Upper lobe of right lung (tissue), 1 donor: ENCODE measurements at regions not wholly inside any gene's neighbourhood (a gene's known extent, or its start where the extent isn't known, plus 50 kb on each side); places are given as distances from the start of the nearest gene placed in this dataset.

Experiments used
- ATAC-seq: fragments of 200-7000 bp; cut with Tn5 transposase; one replicate; pipeline ENCODE4 v1.9.1; 2020; ENCODE audit warnings: mild to moderate bottlenecking, moderate library complexity
- DNase-seq: peaks from one replicate; pipeline ENCODE4 v3.0.0-alpha.2; 2020
- H3K27ac ChIP-seq: fragments of 200-600 bp; one replicate; pipeline ENCODE4 v1.8.0; 2022
- H3K27me3 ChIP-seq: fragments of 200-600 bp; one replicate; pipeline ENCODE4 v1.8.0; 2022; ENCODE audit warnings: mild to moderate bottlenecking
- H3K36me3 ChIP-seq: fragments of 200-600 bp; one replicate; pipeline ENCODE4 v1.8.0; 2022
- H3K4me1 ChIP-seq: fragments of 200-600 bp; one replicate; pipeline ENCODE4 v1.8.0; 2022
- H3K4me3 ChIP-seq: fragments of 200-600 bp; one replicate; pipeline ENCODE4 v1.8.0; 2022; ENCODE audit warnings: mild to moderate bottlenecking
- H3K9me3 ChIP-seq: fragments of 200-600 bp; one replicate; pipeline ENCODE4 v1.8.0; 2022
- intact Hi-C: fragments of 100-400 bp; cut with DNase I; formaldehyde crosslinking; loops from one replicate; pipeline ENCODE4 v1.11.0; 2022
- TF ChIP-seq, protein P1 (sequence below): fragments of 200-600 bp; IDR thresholded peaks from one replicate; pipeline ENCODE4 v1.8.0; 2022; ENCODE audit warnings: antibody characterized with exemption
- donor health status: DM: no; HTN: yes; CAD: no; lungs with severe emphysema.

DNA sequence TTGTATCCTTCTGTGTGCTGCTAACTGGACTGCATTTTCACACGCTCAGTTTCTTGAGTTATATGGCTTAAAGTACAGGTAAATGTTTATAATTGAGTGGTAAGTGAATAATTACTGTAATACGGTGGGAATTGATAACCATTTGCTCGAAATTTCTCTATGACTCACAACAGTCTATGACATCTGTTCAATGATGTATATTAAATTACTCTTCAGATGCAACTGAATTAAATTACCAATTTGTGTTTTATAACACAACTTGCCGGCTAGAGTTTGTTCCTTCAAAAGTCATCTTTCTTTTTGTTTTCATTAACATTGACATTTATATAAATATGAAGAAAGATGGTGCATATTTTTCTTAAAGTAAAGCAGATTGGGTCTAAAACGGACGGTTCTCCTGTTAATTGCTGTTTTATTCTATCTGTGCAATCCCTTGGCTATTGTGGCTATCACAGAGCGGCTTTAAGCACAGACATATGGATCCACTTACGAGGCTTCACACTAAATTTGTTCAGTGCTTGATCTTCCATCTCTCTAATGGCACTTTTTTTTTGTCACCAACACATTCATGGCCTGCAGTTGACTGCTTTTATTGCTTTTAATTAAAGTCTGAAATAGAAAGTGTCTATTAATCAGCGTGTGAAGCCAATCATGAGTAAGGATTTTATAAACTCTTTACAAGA is 1291.6 kb upstream of the SLC10A2 start:
- H3K27me3 ChIP-seq = no peaks in the 10 kb centered on the region
- H3K36me3 ChIP-seq = no peaks in the 10 kb centered on the region
- intact Hi-C loops = no loop called here
- H3K4me1 ChIP-seq = no peaks in the 10 kb centered on the region
- DNase-seq (no peak), ATAC-seq (no peak)
- no peak overlapping the region for H3K4me3 ChIP-seq
- TF ChIP-seq, protein P1, sequence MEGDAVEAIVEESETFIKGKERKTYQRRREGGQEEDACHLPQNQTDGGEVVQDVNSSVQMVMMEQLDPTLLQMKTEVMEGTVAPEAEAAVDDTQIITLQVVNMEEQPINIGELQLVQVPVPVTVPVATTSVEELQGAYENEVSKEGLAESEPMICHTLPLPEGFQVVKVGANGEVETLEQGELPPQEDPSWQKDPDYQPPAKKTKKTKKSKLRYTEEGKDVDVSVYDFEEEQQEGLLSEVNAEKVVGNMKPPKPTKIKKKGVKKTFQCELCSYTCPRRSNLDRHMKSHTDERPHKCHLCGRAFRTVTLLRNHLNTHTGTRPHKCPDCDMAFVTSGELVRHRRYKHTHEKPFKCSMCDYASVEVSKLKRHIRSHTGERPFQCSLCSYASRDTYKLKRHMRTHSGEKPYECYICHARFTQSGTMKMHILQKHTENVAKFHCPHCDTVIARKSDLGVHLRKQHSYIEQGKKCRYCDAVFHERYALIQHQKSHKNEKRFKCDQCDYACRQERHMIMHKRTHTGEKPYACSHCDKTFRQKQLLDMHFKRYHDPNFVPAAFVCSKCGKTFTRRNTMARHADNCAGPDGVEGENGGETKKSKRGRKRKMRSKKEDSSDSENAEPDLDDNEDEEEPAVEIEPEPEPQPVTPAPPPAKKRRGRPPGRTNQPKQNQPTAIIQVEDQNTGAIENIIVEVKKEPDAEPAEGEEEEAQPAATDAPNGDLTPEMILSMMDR = no peak
- no peak overlapping the region for H3K27ac ChIP-seq
- H3K9me3 ChIP-seq = no peaks in the 10 kb centered on the region

DNA sequence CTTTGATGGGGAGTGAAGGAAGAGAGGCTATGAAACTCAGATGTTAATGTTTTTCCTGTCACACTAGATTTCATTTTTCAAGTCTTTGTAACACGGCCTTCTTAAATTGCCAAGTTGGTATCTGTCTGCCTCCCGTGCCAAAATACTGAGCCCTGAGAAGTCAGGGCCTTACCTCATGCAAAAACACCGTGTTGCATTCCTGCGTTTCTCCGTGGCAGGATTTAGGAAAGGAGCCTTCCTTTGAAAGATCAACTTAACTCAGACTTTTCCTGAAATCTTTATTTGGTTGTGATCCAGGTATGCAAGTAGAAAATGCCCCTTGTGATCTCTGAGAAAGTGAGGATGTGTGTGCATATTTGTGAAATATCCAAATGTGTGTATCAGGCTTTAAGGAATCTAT is 1291.0 kb upstream of the SLC10A2 start:
- TF ChIP-seq, protein P1 = no peak
- H3K27ac ChIP-seq = no peak overlapping the region
- no peaks in the 10 kb centered on the region for H3K27me3 ChIP-seq
- H3K9me3 ChIP-seq = no peaks in the 10 kb centered on the region
- intact Hi-C loops = no loop called here
- H3K4me1 ChIP-seq = no peaks in the 10 kb centered on the region
- no peak overlapping the region for H3K4me3 ChIP-seq
- no peaks in the 10 kb centered on the region for H3K36me3 ChIP-seq
- DNase-seq = no peak
- no peak for ATAC-seq

DNA sequence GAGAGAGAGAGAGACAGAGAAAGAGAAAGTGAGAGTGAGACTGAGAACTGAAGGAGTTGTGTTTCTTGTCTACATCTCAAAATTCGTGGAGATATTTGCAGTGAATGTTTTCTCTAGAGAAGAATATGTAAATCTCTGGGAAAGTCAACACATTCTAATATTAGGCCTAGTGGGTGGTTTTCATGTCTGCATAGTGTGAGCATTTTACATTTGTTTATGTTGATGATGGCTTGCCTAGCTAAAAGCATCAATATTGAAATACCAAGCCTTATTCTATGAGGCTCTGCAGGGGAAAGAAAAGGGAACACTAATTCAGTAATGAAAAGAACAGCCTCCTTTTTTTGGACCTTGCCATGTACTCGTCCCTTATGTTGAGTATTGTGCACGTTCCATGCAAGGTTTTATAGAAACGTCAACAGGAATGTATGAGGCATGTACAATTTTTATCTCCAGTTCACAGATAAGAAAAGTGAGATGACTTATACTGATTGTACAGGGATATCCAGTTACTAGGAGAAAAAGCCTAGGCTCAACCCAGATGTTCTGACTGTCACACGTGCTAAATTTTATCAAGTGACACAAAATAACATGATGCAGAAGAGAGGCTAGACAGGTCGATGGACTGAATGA is 1288.9 kb upstream of the SLC10A2 start:
- H3K4me1 ChIP-seq = no peaks in the 10 kb centered on the region
- no peak for DNase-seq
- no peaks in the 10 kb centered on the region for H3K27me3 ChIP-seq
- no peak for ATAC-seq
- no peaks in the 10 kb centered on the region for H3K36me3 ChIP-seq
- TF ChIP-seq, protein P1 = no peak
- no peaks in the 10 kb centered on the region for H3K9me3 ChIP-seq
- H3K4me3 ChIP-seq = no peak overlapping the region
- intact Hi-C loops = no loop called here
- H3K27ac ChIP-seq = no peak overlapping the region

DNA sequence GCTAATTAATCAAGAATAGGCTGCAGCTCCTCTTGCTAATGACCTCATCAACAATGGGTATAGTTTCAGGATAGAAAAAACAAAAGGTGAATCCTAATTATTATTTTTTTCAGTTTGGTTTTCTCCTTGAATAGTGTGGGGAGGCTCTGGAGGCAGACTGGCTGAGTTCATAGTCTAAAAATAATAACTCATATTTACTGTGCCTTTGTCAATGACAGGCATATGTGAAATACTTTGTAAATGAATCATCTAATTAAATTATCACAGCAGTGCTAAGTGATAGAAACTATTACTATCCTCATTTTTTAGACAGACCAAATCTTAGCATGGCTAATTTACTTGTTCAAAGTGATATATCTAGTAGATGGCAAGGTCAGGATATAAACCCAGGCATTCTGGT is 1261.0 kb upstream of the SLC10A2 start:
- intact Hi-C loops = no loop called here
- TF ChIP-seq, protein P1 = no peak
- DNase-seq = no peak
- H3K9me3 ChIP-seq = no peaks in the 10 kb centered on the region
- H3K27me3 ChIP-seq = no peaks in the 10 kb centered on the region
- H3K27ac ChIP-seq = no peak overlapping the region
- H3K36me3 ChIP-seq = no peaks in the 10 kb centered on the region
- no peak for ATAC-seq
- H3K4me3 ChIP-seq = no peak overlapping the region
- H3K4me1 ChIP-seq = no peaks in the 10 kb centered on the region

DNA sequence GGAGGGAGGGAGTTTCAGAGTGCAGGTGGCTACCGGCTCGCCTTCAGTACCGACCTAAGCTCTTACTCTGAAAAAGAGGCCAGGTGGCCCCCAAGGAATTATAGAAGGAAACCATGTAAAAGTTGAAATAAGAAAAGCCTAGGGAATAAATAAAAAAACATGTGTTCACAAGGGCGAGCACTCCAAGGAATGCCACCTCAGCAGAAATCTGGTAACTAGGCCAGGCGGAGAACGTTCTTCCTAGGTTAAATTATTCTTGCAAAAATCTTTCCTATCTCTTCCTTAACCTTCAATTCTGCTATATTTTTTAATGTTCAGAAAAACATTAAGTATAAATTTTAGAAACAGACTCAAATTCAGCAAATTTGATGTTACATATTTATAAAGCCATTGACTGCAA is 1260.3 kb upstream of the SLC10A2 start:
- ATAC-seq (no peak), DNase-seq (no peak)
- TF ChIP-seq, protein P1 = no peak
- Histone ChIP-seq H3K27me3 (no peaks in the 10 kb centered on the region), H3K4me3 (no peak overlapping the region), H3K36me3 (no peaks in the 10 kb centered on the region), H3K9me3 (no peaks in the 10 kb centered on the region), H3K4me1 (no peaks in the 10 kb centered on the region), H3K27ac (no peak overlapping the region)
- intact Hi-C loops = no loop called here
